Inflammatory macrophage (primary cell): ENCODE measurements at regions not wholly inside any gene's neighbourhood (a gene's known extent, or its start where the extent isn't known, plus 50 kb on each side); places are given as distances from the start of the nearest gene placed in this dataset.
A peak's percentile ranks its signal among the peaks of the same experiment; 100 is the strongest.
"Not testable (repeated sequence)": the region's sequence is repeated elsewhere in the genome, so short reads cannot be mapped to it uniquely, and the experiment has no call there.

Experiments
- DNase-seq, 2 donors: peaks; one replicate each; pipeline ENCODE4 v3.0.0-alpha.2; 2020 to 2022

GRCh38 chr9:113705306-113705927, 170.7 kb upstream of the ZNF618 start:
- no peak for DNase-seq

- no peak for DNase-seq
These were observed 170.1 kb upstream of the ZNF618 start for GRCh38 chr9:113705928-113706519.

GRCh38 chr9:113707953-113708695, 168.0 kb upstream of the ZNF618 start:
- DNase-seq: no peak

GRCh38 chr9:113708821-113709713, 167.0 kb upstream of the ZNF618 start:
- no peak for DNase-seq

GRCh38 chr9:113709721-113710120, 166.4 kb upstream of the ZNF618 start:
- no peak for DNase-seq

GRCh38 chr9:113711251-113711650, 164.9 kb upstream of the ZNF618 start:
- no peak for DNase-seq

GRCh38 chr9:113712053-113712452, 164.1 kb upstream of the ZNF618 start:
- no peak for DNase-seq

- no peak for DNase-seq
These were observed 161.0 kb upstream of the ZNF618 start for GRCh38 chr9:113715086-113715485.

- no peak for DNase-seq
These were observed 156.2 kb upstream of the ZNF618 start for GRCh38 chr9:113719919-113720318.

GRCh38 chr9:113720495-113720894, 155.6 kb upstream of the ZNF618 start:
- peak; percentile 8 to 12 for DNase-seq

- peak; percentile 13 to 37 for DNase-seq
These were observed 154.3 kb upstream of the ZNF618 start for GRCh38 chr9:113721856-113722255.

- no peak for DNase-seq
These were observed 151.9 kb upstream of the ZNF618 start for GRCh38 chr9:113724202-113724601.

- DNase-seq: no peak
These were observed 147.1 kb upstream of the ZNF618 start for GRCh38 chr9:113728989-113729388.

- DNase-seq: no peak
These were observed 141.3 kb upstream of the ZNF618 start for GRCh38 chr9:113734826-113735225.

- peak; percentile 68 to 69 for DNase-seq
These were observed 138.4 kb upstream of the ZNF618 start for GRCh38 chr9:113737517-113738271.

GRCh38 chr9:113738496-113738892, 137.6 kb upstream of the ZNF618 start:
- DNase-seq: no peak

- no peak for DNase-seq
These were observed 137.1 kb upstream of the ZNF618 start for GRCh38 chr9:113738893-113739604.

- DNase-seq: not testable (repeated sequence)
These were observed 136.3 kb upstream of the ZNF618 start for GRCh38 chr9:113739605-113740507.

GRCh38 chr9:113740508-113741500, 135.3 kb upstream of the ZNF618 start:
- not testable (repeated sequence) for DNase-seq
